ENCODE measurements at regions not wholly inside any gene's neighbourhood (a gene's known extent, or its start where the extent isn't known, plus 50 kb on each side); places are given as distances from the start of the nearest gene placed in this dataset.
"Not testable (repeated sequence)": the region's sequence is repeated elsewhere in the genome, so short reads cannot be mapped to it uniquely, and the experiment has no call there.

- no peak for TF ChIP-seq SIN3A (IDR thresholded peaks at IDR 0.05; ENCODE audit: low read depth)
- no peak for TF ChIP-seq EGR1 (IDR thresholded peaks at IDR 0.05; ENCODE audit: low read depth)
- no peak for TF ChIP-seq CEBPB (IDR thresholded peaks at IDR 0.05; ENCODE audit: low read depth)
- no peak for TF ChIP-seq MAX (IDR thresholded peaks at IDR 0.05)
- no peak for TF ChIP-seq RAD21 (IDR thresholded peaks at IDR 0.05; ENCODE audit: low read depth)
- TF ChIP-seq JUND (IDR thresholded peaks at IDR 0.05), result no peak
Observed at GRCh38 chr3:134729649-134730048, 65.4 kb upstream of the EPHB1 start (continued).

GRCh38 chr3:134737516-134737915, 57.5 kb upstream of the EPHB1 start:
- Histone ChIP-seq H3K27ac (ENCODE audit: low read depth, low read length) (no peak overlapping the region), H3K9me3 (ENCODE audit: control insufficient read depth in 1 of 2, insufficient read depth in 1 of 2, low read depth in 1 of 2, low read length in 2 of 2) (no peaks in the 10 kb centered on the region), H2AFZ (ENCODE audit: low read depth, low read length, poor library complexity, severe bottlenecking) (no peak overlapping the region), H3K4me2 (ENCODE audit: low read length) (no peak overlapping the region), H3K9ac (ENCODE audit: low read length) (no peak overlapping the region), H3K79me2 (ENCODE audit: insufficient read depth, low read length) (no peaks in the 10 kb centered on the region), H3K9me2 (ENCODE audit: insufficient read depth) (no peaks in the 10 kb centered on the region), H3K36me3 (ENCODE audit: control insufficient read depth in 1 of 2, insufficient read depth in 2 of 2, low read length in 2 of 2) (no peaks in the 10 kb centered on the region), H3K4me1 (ENCODE audit: control insufficient read depth in 1 of 2, insufficient read depth in 2 of 2, low read length in 2 of 2) (no peaks in the 10 kb centered on the region), H3K4me3 (replicated peaks in 1 of 2; ENCODE audit: low read depth in 1 of 2, low read length in 2 of 2) (no peak overlapping the region), H4K20me1 (ENCODE audit: insufficient read depth) (no peaks in the 10 kb centered on the region), H3K27me3 (ENCODE audit: insufficient read depth, low read length) (peaks cover 76% of the 10 kb centered on the region)
- DNase-seq (ENCODE audit: low read depth, low spot score), result no peak
- POLR2A ChIA-PET, result no interaction called here
- intact Hi-C loops (cut with micrococcal nuclease), result no loop called here
- no peak for ATAC-seq
- TF ChIP-seq JUND (IDR thresholded peaks at IDR 0.05), result no peak
- TF ChIP-seq SP1 (IDR thresholded peaks at IDR 0.05; ENCODE audit: low read depth), result no peak
- no peak for TF ChIP-seq ELF1 (IDR thresholded peaks at IDR 0.05; ENCODE audit: borderline replicate concordance, low read depth)
- TF ChIP-seq ZBTB33 (IDR thresholded peaks at IDR 0.05; ENCODE audit: extremely low read depth, insufficient replicate concordance, low read length), result no peak
- TF ChIP-seq SRF (IDR thresholded peaks at IDR 0.05; ENCODE audit: low read depth), result no peak
- TF ChIP-seq REST (IDR thresholded peaks at IDR 0.05; ENCODE audit: low read depth), result no peak
- no peak for TF ChIP-seq CBX3 (IDR thresholded peaks at IDR 0.05; ENCODE audit: low read depth)
- BruUV-seq (replicated peaks), result no TSS peak
- RAD21 ChIA-PET (ENCODE audit: low non-redundant PET in 1 of 2, low total read pairs in 2 of 2, uncharacterized antibody in 2 of 2, unreplicated experiment in 2 of 2), result no interaction called here
- CTCF ChIA-PET, result no interaction called here

GRCh38 chr3:134740077-134740476, 55.0 kb upstream of the EPHB1 start:
- H4K20me1 ChIP-seq (ENCODE audit: insufficient read depth); H3K9me2 ChIP-seq (ENCODE audit: insufficient read depth); H3K4me1 ChIP-seq (ENCODE audit: control insufficient read depth in 1 of 2, insufficient read depth in 2 of 2, low read length in 2 of 2); H2AFZ ChIP-seq (ENCODE audit: low read depth, low read length, poor library complexity, severe bottlenecking); RAD21 ChIA-PET (ENCODE audit: low non-redundant PET in 1 of 2, low total read pairs in 2 of 2, uncharacterized antibody in 2 of 2, unreplicated experiment in 2 of 2); CTCF ChIA-PET; DNase-seq (ENCODE audit: low read depth, low spot score); ATAC-seq; H3K4me2 ChIP-seq (ENCODE audit: low read length); H3K9ac ChIP-seq (ENCODE audit: low read length); H3K4me3 ChIP-seq (replicated peaks in 1 of 2; ENCODE audit: low read depth in 1 of 2, low read length in 2 of 2); BruUV-seq (replicated peaks); H3K36me3 ChIP-seq (ENCODE audit: control insufficient read depth in 1 of 2, insufficient read depth in 2 of 2, low read length in 2 of 2); intact Hi-C loops (cut with micrococcal nuclease); H3K27ac ChIP-seq (ENCODE audit: low read depth, low read length); H3K79me2 ChIP-seq (ENCODE audit: insufficient read depth, low read length); POLR2A ChIA-PET; H3K9me3 ChIP-seq (ENCODE audit: control insufficient read depth in 1 of 2, insufficient read depth in 1 of 2, low read depth in 1 of 2, low read length in 2 of 2): not testable (repeated sequence)
- H3K27me3 ChIP-seq (ENCODE audit: insufficient read depth, low read length), result peaks cover 70% of the 10 kb centered on the region
